ENCODE measurements at regions not wholly inside any gene's neighbourhood (a gene's known extent, or its start where the extent isn't known, plus 50 kb on each side); places are given as distances from the start of the nearest gene placed in this dataset.

DNA sequence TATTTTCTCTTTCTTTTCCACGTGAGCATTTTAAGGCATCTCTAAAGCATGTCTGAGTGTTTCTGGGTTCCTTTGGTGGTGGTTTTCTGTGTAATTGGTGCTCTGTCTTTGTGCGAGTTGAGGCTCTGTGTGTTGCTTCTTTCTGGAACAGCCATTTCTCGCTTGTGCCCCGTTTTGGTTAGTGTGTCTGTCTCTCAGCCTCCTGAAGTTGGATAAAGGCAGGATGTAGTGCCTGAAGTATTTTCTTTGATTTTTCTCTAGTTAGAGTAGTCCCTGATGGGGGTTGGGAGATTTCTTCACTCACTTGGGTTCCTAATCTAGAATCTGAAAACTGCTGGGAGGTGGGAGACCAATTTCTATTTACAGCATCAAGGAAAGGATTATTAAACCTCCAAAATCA, 129.7 kb upstream of the TMEM161B start:
- no peak overlapping the region for H3K4me3 ChIP-seq (replicated peaks; ENCODE audit: insufficient read depth, low read length)
- no peak for TF ChIP-seq CTCF (IDR thresholded peaks at IDR 0.05; ENCODE audit: insufficient read depth, low read length)
- no peak for TF ChIP-seq GABPA (IDR thresholded peaks at IDR 0.05; ENCODE audit: low read depth)
- TF ChIP-seq POLR2AphosphoS5 (IDR thresholded peaks at IDR 0.05; ENCODE audit: low read depth): no peak
- TF ChIP-seq REST (IDR thresholded peaks at IDR 0.05; ENCODE audit: insufficient replicate concordance, low read depth): no peak
- TF ChIP-seq SPI1 (IDR thresholded peaks at IDR 0.05; ENCODE audit: borderline replicate concordance, low read depth): no peak
- H3K27me3 ChIP-seq (ENCODE audit: insufficient read depth, poor library complexity, severe bottlenecking): no peaks in the 10 kb centered on the region
- no peak for DNase-seq (ENCODE audit: low read depth in 1 of 2, low spot score in 1 of 2)
- no peak overlapping the region for H3K27ac ChIP-seq (replicated peaks)

DNA sequence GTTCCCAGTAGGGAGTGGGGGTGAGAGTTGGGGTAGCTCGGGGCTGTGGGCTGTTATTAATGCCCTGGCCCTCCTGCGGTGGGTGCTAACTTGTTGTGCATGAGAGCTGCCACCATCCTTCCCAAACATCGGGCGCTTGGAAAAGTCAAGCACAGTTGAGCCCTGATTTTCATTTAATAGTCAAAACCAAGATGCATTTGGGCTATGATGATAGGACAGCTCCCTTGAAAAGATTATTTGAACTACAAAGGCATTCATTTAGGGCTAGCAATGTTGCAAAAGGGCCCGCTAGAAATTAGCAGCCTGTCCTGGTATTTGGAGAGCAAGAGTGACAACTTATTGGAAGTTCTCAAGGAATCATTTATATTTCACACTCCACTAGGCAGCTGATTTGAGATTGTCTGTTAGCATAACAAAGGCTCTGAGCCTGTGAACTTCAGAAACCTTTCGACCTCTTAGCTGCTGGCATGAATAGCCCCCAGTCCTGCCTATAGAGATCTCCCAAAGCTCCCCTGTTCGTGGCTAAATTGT, 128.2 kb upstream of the TMEM161B start:
- no peak for DNase-seq (ENCODE audit: low read depth in 1 of 2, low spot score in 1 of 2)
- no peak for TF ChIP-seq SPI1 (IDR thresholded peaks at IDR 0.05; ENCODE audit: borderline replicate concordance, low read depth)
- TF ChIP-seq REST (IDR thresholded peaks at IDR 0.05; ENCODE audit: insufficient replicate concordance, low read depth): no peak
- TF ChIP-seq CTCF (IDR thresholded peaks at IDR 0.05; ENCODE audit: insufficient read depth, low read length): no peak
- Histone ChIP-seq H3K27ac (replicated peaks) (no peak overlapping the region), H3K27me3 (ENCODE audit: insufficient read depth, poor library complexity, severe bottlenecking) (no peaks in the 10 kb centered on the region), H3K4me3 (replicated peaks; ENCODE audit: insufficient read depth, low read length) (no peak overlapping the region)

GRCh38 chr5:88396000-88396535, 127.4 kb upstream of the TMEM161B start:
- H3K4me3 ChIP-seq (replicated peaks; ENCODE audit: insufficient read depth, low read length): no peak overlapping the region
- DNase-seq (ENCODE audit: low read depth in 1 of 2, low spot score in 1 of 2): no peak
- no peaks in the 10 kb centered on the region for H3K27me3 ChIP-seq (ENCODE audit: insufficient read depth, poor library complexity, severe bottlenecking)
- H3K27ac ChIP-seq (replicated peaks): no peak overlapping the region
- no peak for TF ChIP-seq GABPA (IDR thresholded peaks at IDR 0.05; ENCODE audit: low read depth)
- TF ChIP-seq CTCF (IDR thresholded peaks at IDR 0.05; ENCODE audit: insufficient read depth, low read length): no peak
- no peak for TF ChIP-seq REST (IDR thresholded peaks at IDR 0.05; ENCODE audit: insufficient replicate concordance, low read depth)

Measured in HL-60 (cell line).